GM19025 (cell line): ENCODE measurements at regions not wholly inside any gene's neighbourhood (a gene's known extent, or its start where the extent isn't known, plus 50 kb on each side); places are given as distances from the start of the nearest gene placed in this dataset.
"Not testable (repeated sequence)": the region's sequence is repeated elsewhere in the genome, so short reads cannot be mapped to it uniquely, and the experiment has no call there.

Experiments
- ATAC-seq: cut with Tn5 transposase; IDR thresholded peaks from one replicate; pipeline ENCODE4 v1.9.1; 2021; ENCODE audit warnings: mild to moderate bottlenecking, low read depth, moderate library complexity; ENCODE audit not compliant: unreplicated experiment

DNA sequence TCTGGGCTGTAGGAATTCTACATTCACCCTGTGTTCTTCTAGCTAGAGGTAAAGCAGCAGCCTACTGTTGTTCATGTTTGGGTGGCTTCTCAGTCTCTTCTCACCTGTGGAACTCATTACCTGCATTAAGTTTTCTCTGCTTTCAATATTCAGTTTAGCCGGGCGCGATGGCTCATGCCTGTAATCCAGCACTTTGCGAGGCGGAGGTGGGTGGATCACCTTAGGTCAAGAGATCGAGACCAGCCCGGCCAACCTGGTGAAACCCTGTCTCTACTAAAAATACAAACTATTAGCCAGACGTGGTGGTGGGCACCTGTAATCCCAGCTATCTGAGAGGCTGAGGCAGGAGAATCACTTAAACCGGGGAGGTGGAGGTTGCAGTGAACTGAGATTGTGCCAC lies 139.8 kb upstream of the UBE2E3 start:
- ATAC-seq, result no peak

- no peak for ATAC-seq
Observed at GRCh38 chr2:180829836-180830235, 150.6 kb upstream of the UBE2E3 start.

- no peak for ATAC-seq
Observed at GRCh38 chr2:180829261-180829660, 151.1 kb upstream of the UBE2E3 start.

DNA sequence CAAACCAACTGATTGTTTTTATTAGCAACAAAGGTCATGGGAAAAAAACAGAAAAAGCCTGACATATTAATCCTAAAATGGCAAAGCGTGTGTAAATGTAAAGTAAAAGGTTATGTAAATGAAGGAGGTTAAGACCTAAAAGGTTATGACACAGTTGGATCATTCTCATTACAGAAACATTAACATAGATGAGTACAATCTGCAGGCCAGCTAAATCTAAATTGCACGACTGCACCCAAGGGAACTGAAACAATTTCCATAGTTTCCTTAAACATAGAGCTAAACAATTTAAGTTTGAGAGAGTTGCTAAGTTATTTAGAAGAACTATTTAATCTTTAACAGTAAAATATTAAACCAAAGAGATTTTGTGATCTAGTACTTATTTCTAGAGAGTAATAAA lies 151.6 kb upstream of the UBE2E3 start:
- no peak for ATAC-seq

DNA sequence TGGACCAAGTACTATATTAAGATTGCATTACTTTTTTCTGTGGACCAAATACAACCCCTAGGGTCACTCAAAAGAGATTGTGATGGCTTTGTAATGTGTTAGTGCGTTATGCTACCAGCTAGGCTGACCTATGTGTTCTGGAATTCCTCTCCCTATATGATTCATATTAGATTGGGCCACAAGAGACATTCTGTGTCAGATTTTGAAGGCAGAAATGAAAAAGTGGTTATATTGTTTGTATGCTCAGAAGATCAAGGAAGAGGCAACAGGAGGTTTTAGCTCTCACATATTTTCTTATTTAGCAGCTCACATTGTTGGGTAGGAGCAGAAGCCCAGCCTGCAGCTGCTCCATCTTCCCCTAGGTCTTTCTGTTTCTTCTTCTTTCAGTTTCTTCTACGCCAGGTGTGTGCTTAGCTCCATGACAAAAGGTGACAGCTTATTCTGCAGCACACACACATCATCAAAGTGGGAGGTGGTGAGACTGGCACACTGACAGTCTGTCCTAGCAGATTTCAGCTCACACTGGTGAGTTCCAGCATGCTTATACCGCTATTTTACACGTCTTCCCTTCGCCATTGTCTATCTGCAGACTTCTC lies 156.8 kb upstream of the UBE2E3 start:
- no peak for ATAC-seq

GRCh38 chr2:180819106-180819505 lies 161.3 kb upstream of the UBE2E3 start:
- no peak for ATAC-seq

- not testable (repeated sequence) for ATAC-seq
Observed at GRCh38 chr2:180818700-180819099, 161.7 kb upstream of the UBE2E3 start.

GRCh38 chr2:180799141-180799540 lies 181.3 kb upstream of the UBE2E3 start:
- no peak for ATAC-seq

DNA sequence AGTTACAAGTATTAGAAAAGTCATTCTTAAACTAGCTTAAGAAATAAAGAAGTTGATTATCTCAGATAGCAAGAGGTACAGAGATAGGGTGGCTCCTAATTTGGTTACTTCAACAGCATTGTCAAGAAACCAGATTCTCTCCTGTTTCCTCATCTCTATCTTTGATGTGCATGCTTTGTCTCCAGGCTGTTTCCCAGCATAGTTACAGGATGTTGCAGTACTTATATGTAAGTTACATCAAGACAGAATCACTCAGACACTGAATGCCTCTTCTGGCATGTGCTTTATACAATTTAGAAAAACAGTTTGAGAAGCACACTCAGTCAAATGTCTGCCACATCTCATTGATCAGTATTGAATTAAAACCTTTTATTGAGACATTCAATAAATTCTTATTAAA lies 189.5 kb upstream of the UBE2E3 start:
- no peak for ATAC-seq

- ATAC-seq, result no peak
Observed at GRCh38 chr2:180787330-180787729, 193.1 kb upstream of the UBE2E3 start.

GRCh38 chr2:180781276-180781675 lies 199.1 kb upstream of the UBE2E3 start:
- no peak for ATAC-seq

DNA sequence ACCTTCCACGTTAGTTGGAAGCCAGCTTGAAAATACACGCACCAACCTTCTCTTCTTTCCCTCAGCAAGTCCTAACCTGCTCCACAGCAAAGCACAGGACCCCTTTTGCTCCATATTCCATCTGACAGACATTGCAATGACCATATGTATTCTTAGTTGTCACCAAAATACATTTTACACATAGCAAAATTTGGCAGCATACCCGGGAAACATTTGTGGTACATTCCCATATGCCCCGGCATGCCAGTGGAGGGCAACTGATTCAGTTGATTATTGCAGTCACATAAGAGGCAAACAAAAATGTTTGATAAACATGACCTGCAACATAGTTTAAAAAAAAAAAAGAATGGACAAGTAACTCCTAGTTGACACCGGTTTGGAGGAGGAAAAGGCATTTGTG lies 202.1 kb upstream of the UBE2E3 start:
- ATAC-seq, result no peak

- no peak for ATAC-seq
Observed at GRCh38 chr2:180776921-180777320, 203.5 kb upstream of the UBE2E3 start.

GRCh38 chr2:180775711-180776110 lies 204.7 kb upstream of the UBE2E3 start:
- no peak for ATAC-seq

GRCh38 chr2:180765316-180765715 lies 215.1 kb upstream of the UBE2E3 start:
- ATAC-seq, result not testable (repeated sequence)

DNA sequence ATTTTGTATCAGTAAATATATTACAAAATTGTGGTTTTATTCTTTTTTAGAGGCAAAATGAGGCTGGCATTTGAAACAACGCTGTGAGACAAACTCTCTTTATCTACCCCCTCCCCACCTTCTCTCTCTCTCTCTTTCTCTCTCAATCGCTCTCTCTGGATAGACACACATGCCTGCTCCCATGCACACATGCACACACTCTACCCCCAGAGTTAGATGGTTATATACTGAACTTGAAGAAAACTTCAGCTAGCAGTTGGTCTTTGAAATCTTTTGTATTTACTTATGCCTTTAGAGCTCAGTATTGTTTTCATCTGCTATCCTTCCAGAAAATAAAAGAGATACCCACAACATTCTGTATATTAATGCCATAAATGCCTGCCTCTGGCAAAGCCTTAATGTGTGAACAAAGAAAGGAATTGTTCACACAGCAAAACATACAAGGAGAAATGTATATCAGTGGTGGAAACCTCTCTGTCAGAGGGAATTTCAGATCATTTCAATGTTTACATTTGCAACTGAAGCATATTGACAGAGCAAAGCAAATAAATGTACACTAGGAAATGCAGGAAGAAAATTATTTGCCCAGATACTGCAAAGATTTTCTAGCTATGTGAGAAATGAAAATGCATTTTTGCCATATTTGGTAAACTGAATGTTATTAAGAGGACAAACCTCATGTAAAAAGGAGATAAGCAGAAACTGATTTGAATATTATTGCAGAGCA lies 217.0 kb upstream of the UBE2E3 start:
- ATAC-seq, result no peak

DNA sequence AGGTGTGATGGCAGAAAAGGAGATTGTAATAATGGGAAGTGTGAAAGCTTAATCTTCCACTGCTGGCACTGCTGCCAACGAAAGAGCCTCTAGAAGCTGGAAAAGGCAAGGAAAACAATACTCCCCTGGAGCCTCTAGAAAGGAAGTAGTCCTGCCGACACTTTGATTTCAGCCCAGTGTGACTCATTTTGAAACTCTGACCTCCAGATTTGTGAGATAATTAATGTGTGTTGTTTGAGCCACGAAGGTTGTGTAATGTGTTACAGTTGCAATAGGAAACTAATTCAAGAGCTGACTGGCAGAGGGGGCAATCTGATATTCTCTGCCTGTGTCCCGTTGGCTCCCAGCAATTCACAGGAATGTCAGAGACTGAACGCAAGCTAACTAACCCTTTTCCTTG lies 219.2 kb upstream of the UBE2E3 start:
- ATAC-seq, result no peak

GRCh38 chr2:180759631-180760030 lies 220.8 kb upstream of the UBE2E3 start:
- ATAC-seq, result no peak

GRCh38 chr2:180753809-180754761 lies 226.3 kb upstream of the UBE2E3 start:
- ATAC-seq, result no peak

- ATAC-seq, result no peak
Observed at GRCh38 chr2:180751306-180751920, 229.0 kb upstream of the UBE2E3 start.

GRCh38 chr2:180747728-180748127 lies 232.7 kb upstream of the UBE2E3 start:
- no peak for ATAC-seq
